Neural progenitor cell (in vitro differentiated cells): ENCODE measurements at regions not wholly inside any gene's neighbourhood (a gene's known extent, or its start where the extent isn't known, plus 50 kb on each side); places are given as distances from the start of the nearest gene placed in this dataset.

ENCODE experiments used
- DNase-seq: peaks from one replicate; pipeline ENCODE4 v3.0.0-alpha.2; 2016; ENCODE audit warnings: low spot score
- H2AFZ ChIP-seq: fragments of 200-600 bp; sonication (generic); replicated peaks from 2 replicates; pipeline ENCODE4 v1.6.1; 2016; ENCODE audit warnings: antibody characterized with exemption
- H3F3A ChIP-seq: fragments of 200-600 bp; sonication (generic); 2 replicates; pipeline ENCODE4 v1.6.1; 2016; ENCODE audit warnings: antibody characterized with exemption, low read depth
- H3K27ac ChIP-seq: fragments of 200-600 bp; sonication (generic); 2 replicates; pipeline ENCODE4 v1.5.1; 2016; ENCODE audit warnings: mild to moderate bottlenecking
- H3K27me3 ChIP-seq: fragments of 200-600 bp; sonication (generic); 2 replicates; pipeline ENCODE4 v1.6.1; 2016; ENCODE audit warnings: mild to moderate bottlenecking, moderate library complexity
- H3K36me3 ChIP-seq: fragments of 200-600 bp; sonication (generic); 2 replicates; pipeline ENCODE4 v1.5.1; 2016
- H3K4me1 ChIP-seq: fragments of 200-600 bp; sonication (generic); 2 replicates; pipeline ENCODE4 v1.6.1; 2016; ENCODE audit warnings: mixed run types
- H3K4me2 ChIP-seq: fragments of 200-600 bp; sonication (generic); 2 replicates; pipeline ENCODE4 v1.6.1; 2016
- H3K4me3 ChIP-seq: fragments of 200-600 bp; sonication (generic); 2 replicates; pipeline ENCODE4 v1.5.1; 2016
- H3K79me2 ChIP-seq: fragments of 200-600 bp; sonication (generic); 2 replicates; pipeline ENCODE4 v1.6.1; 2016; ENCODE audit warnings: low read depth
- H3K9ac ChIP-seq: fragments of 200-600 bp; sonication (generic); 2 replicates; pipeline ENCODE4 v1.6.1; 2016
- H3K9me3 ChIP-seq: fragments of 200-600 bp; sonication (generic); 2 replicates; pipeline ENCODE4 v1.5.1; 2016; ENCODE audit warnings: low read depth
- H4K20me1 ChIP-seq: fragments of 200-600 bp; sonication (generic); 2 replicates; pipeline ENCODE4 v1.6.1; 2016; ENCODE audit warnings: low read depth
- H3K27ac Mint-ChIP-seq: 3 replicates; pipeline ENCODE4 v1.8.0; 2021; ENCODE audit warnings: mixed read lengths
- H3K27me3 Mint-ChIP-seq: 2 replicates; pipeline ENCODE4 v1.8.0; 2022; ENCODE audit warnings: low read depth, mild to moderate bottlenecking, inconsistent platforms, moderate library complexity, mixed read lengths; ENCODE audit not compliant: insufficient read depth
- H3K36me3 Mint-ChIP-seq: 3 replicates; pipeline ENCODE4 v1.8.0; 2021; ENCODE audit warnings: mixed read lengths
- H3K4me1 Mint-ChIP-seq: 3 replicates; pipeline ENCODE4 v1.8.0; 2021; ENCODE audit warnings: mixed read lengths
- H3K4me3 Mint-ChIP-seq: 3 replicates; pipeline ENCODE4 v1.8.0; 2021; ENCODE audit warnings: mild to moderate bottlenecking, moderate library complexity, mixed read lengths
- H3K9me3 Mint-ChIP-seq: 3 replicates; pipeline ENCODE4 v1.8.0; 2020; ENCODE audit warnings: mixed read lengths
- CTCF ChIP-seq: fragments of 200-600 bp; sonication (generic); IDR thresholded peaks from 2 replicates; pipeline ENCODE4 v1.5.1; 2017; ENCODE audit warnings: antibody characterized with exemption, mild to moderate bottlenecking
- EZH2 ChIP-seq: fragments of 200-600 bp; sonication (generic); IDR thresholded peaks from 2 replicates; pipeline ENCODE4 v1.6.1; 2017; ENCODE audit warnings: antibody characterized with exemption, mild to moderate bottlenecking, moderate library complexity
- EZH2phosphoT487 ChIP-seq: fragments of 200-600 bp; sonication (generic); IDR thresholded peaks from 2 replicates; pipeline ENCODE4 v1.6.1; 2017; ENCODE audit warnings: antibody characterized with exemption

- Histone ChIP-seq H3F3A (no peaks in the 10 kb centered on the region), H4K20me1 (no peaks in the 10 kb centered on the region), H3K36me3 (no peaks in the 10 kb centered on the region), H3K4me1 (no peaks in the 10 kb centered on the region), H3K4me3 (no peak overlapping the region), H3K4me2 (no peak overlapping the region), H3K79me2 (no peaks in the 10 kb centered on the region), H2AFZ (no peak overlapping the region), H3K9me3 (no peaks in the 10 kb centered on the region), H3K9ac (no peak overlapping the region), H3K27ac (no peak overlapping the region), H3K27me3 (no peaks in the 10 kb centered on the region)
- no peaks in the 10 kb centered on the region for H3K4me1 Mint-ChIP-seq
- H3K36me3 Mint-ChIP-seq, result no peaks in the 10 kb centered on the region
- no peak for DNase-seq
- TF ChIP-seq EZH2phosphoT487 (no peak), CTCF (no peak), EZH2 (no peak)
- H3K9me3 Mint-ChIP-seq, result no peaks in the 10 kb centered on the region
- peaks cover 4% of the 10 kb centered on the region for H3K27me3 Mint-ChIP-seq
- no peak overlapping the region for H3K4me3 Mint-ChIP-seq
- H3K27ac Mint-ChIP-seq, result no peak overlapping the region
These were observed 279.1 kb upstream of the RAG2 start for GRCh38 chr11:36877149-36877548.

- H3F3A ChIP-seq, result no peaks in the 10 kb centered on the region
- H3K36me3 ChIP-seq, result no peaks in the 10 kb centered on the region
- H3K27me3 Mint-ChIP-seq, result peaks cover 4% of the 10 kb centered on the region
These were observed 278.2 kb upstream of the RAG2 start for GRCh38 chr11:36876266-36876665.

GRCh38 chr11:36874291-36874690 is 276.3 kb upstream of the RAG2 start:
- Histone ChIP-seq H3K9ac (no peak overlapping the region), H3K79me2 (no peaks in the 10 kb centered on the region), H3K4me1 (no peaks in the 10 kb centered on the region), H3F3A (no peaks in the 10 kb centered on the region), H3K27ac (no peak overlapping the region), H4K20me1 (no peaks in the 10 kb centered on the region), H3K36me3 (no peaks in the 10 kb centered on the region), H3K4me3 (no peak overlapping the region), H3K9me3 (no peaks in the 10 kb centered on the region), H3K4me2 (no peak overlapping the region), H2AFZ (peak overlapping the region; percentile 13), H3K27me3 (no peaks in the 10 kb centered on the region)
- Mint-ChIP-seq H3K27ac (no peak overlapping the region), H3K4me1 (no peaks in the 10 kb centered on the region), H3K4me3 (no peak overlapping the region), H3K27me3 (no peaks in the 10 kb centered on the region), H3K36me3 (no peaks in the 10 kb centered on the region), H3K9me3 (no peaks in the 10 kb centered on the region)
- DNase-seq, result no peak
- TF ChIP-seq EZH2 (no peak), EZH2phosphoT487 (no peak), CTCF (no peak)

More at GRCh38 chr11:36876266-36876665, 278.2 kb upstream of the RAG2 start:
- TF ChIP-seq EZH2, result no peak
- no peaks in the 10 kb centered on the region for H3K27me3 ChIP-seq
- no peaks in the 10 kb centered on the region for H3K9me3 Mint-ChIP-seq
- no peak overlapping the region for H3K9ac ChIP-seq
- H3K9me3 ChIP-seq, result no peaks in the 10 kb centered on the region
- H3K27ac ChIP-seq, result no peak overlapping the region
- no peaks in the 10 kb centered on the region for H3K4me1 ChIP-seq
- H3K27ac Mint-ChIP-seq, result no peak overlapping the region
- H3K4me1 Mint-ChIP-seq, result no peaks in the 10 kb centered on the region
- no peak overlapping the region for H3K4me2 ChIP-seq
- no peak for DNase-seq
- no peak overlapping the region for H3K4me3 Mint-ChIP-seq
- H3K4me3 ChIP-seq, result no peak overlapping the region
- H4K20me1 ChIP-seq, result no peaks in the 10 kb centered on the region
- H2AFZ ChIP-seq, result no peak overlapping the region
- H3K79me2 ChIP-seq, result no peaks in the 10 kb centered on the region
- H3K36me3 Mint-ChIP-seq, result no peaks in the 10 kb centered on the region

GRCh38 chr11:36870361-36870760 is 272.3 kb upstream of the RAG2 start:
- no peaks in the 10 kb centered on the region for H3K9me3 Mint-ChIP-seq
- TF ChIP-seq CTCF (no peak), EZH2 (no peak), EZH2phosphoT487 (no peak)
- H3K27me3 Mint-ChIP-seq, result no peaks in the 10 kb centered on the region
- Histone ChIP-seq H3K36me3 (no peaks in the 10 kb centered on the region), H3K4me3 (no peak overlapping the region), H3K4me2 (no peak overlapping the region), H3K27me3 (no peaks in the 10 kb centered on the region), H2AFZ (no peak overlapping the region), H3K79me2 (no peaks in the 10 kb centered on the region), H3K27ac (no peak overlapping the region), H3K9ac (no peak overlapping the region), H3K4me1 (no peaks in the 10 kb centered on the region), H4K20me1 (no peaks in the 10 kb centered on the region), H3K9me3 (no peaks in the 10 kb centered on the region), H3F3A (no peaks in the 10 kb centered on the region)
- H3K27ac Mint-ChIP-seq, result no peak overlapping the region
- no peaks in the 10 kb centered on the region for H3K4me1 Mint-ChIP-seq
- no peak for DNase-seq
- H3K4me3 Mint-ChIP-seq, result no peak overlapping the region
- H3K36me3 Mint-ChIP-seq, result no peaks in the 10 kb centered on the region
